Astrocyte (in vitro differentiated cells and primary cell): ENCODE measurements at regions not wholly inside any gene's neighbourhood (a gene's known extent, or its start where the extent isn't known, plus 50 kb on each side); places are given as distances from the start of the nearest gene placed in this dataset.

Experiments
- DNase-seq: peaks from one replicate; pipeline ENCODE4 v3.0.0-alpha.2; 2010; ENCODE audit warnings: low read depth
- FAIRE-seq: peaks from 2 replicates; lab custom pipeline; 2011; peaks lifted over from hg19 to GRCh38; lab: Jason Lieb, UNC
- H2AFZ ChIP-seq: 2 replicates; pipeline ENCODE4 v1.6.0; 2012; ENCODE audit warnings: low read depth, low read length, inconsistent platforms
- H3K27ac ChIP-seq: 2 replicates; pipeline ENCODE4 v1.5.1; 2011; ENCODE audit warnings: low read depth, low read length, inconsistent platforms
- H3K27me3 ChIP-seq: 2 replicates; pipeline ENCODE4 v1.6.0; 2011; ENCODE audit warnings: low read length, inconsistent platforms; ENCODE audit not compliant: insufficient read depth
- H3K36me3 ChIP-seq: 2 replicates; pipeline ENCODE4 v1.5.1; 2011; ENCODE audit warnings: low read length, inconsistent platforms; ENCODE audit not compliant: insufficient read depth
- H3K4me1 ChIP-seq: 2 replicates; pipeline ENCODE4 v1.5.1; 2011; ENCODE audit warnings: low read length, inconsistent platforms; ENCODE audit not compliant: insufficient read depth
- H3K4me2 ChIP-seq: 2 replicates; pipeline ENCODE4 v1.6.0; 2012; ENCODE audit warnings: low read length, inconsistent platforms
- H3K4me3 ChIP-seq: 2 replicates; pipeline ENCODE4 v1.5.1; 2011; ENCODE audit warnings: low read depth, mild to moderate bottlenecking, low read length, inconsistent platforms; ENCODE audit not compliant: insufficient read depth
- H3K79me2 ChIP-seq: 2 replicates; pipeline ENCODE4 v1.6.0; 2012; ENCODE audit warnings: mild to moderate bottlenecking, low read length, inconsistent platforms; ENCODE audit not compliant: insufficient read depth
- H3K9ac ChIP-seq: 2 replicates; pipeline ENCODE4 v1.6.0; 2012; ENCODE audit warnings: mild to moderate bottlenecking, low read length, inconsistent platforms
- H3K9me3 ChIP-seq: 2 replicates; pipeline ENCODE4 v1.5.1; 2012; ENCODE audit warnings: low read depth, mild to moderate bottlenecking, low read length, inconsistent platforms; ENCODE audit not compliant: insufficient read depth
- H4K20me1 ChIP-seq: 2 replicates; pipeline ENCODE4 v1.6.0; 2012; ENCODE audit warnings: low read length, inconsistent platforms; ENCODE audit not compliant: insufficient read depth
- H3K27ac Mint-ChIP-seq: one replicate; pipeline ENCODE4 v1.8.0; 2021; ENCODE audit warnings: mild to moderate bottlenecking, mixed read lengths; ENCODE audit not compliant: unreplicated experiment
- H3K27me3 Mint-ChIP-seq: one replicate; pipeline ENCODE4 v1.8.0; 2021; ENCODE audit warnings: low read depth, mixed read lengths; ENCODE audit not compliant: unreplicated experiment
- H3K36me3 Mint-ChIP-seq: one replicate; pipeline ENCODE4 v1.8.0; 2021; ENCODE audit warnings: low read depth, mixed read lengths; ENCODE audit not compliant: unreplicated experiment
- H3K4me1 Mint-ChIP-seq: one replicate; pipeline ENCODE4 v1.8.0; 2021; ENCODE audit warnings: low read depth, mixed read lengths; ENCODE audit not compliant: unreplicated experiment
- H3K4me3 Mint-ChIP-seq: one replicate; pipeline ENCODE4 v1.8.0; 2021; ENCODE audit warnings: mild to moderate bottlenecking, moderate library complexity, mixed read lengths; ENCODE audit not compliant: unreplicated experiment
- H3K9me3 Mint-ChIP-seq: one replicate; pipeline ENCODE4 v1.8.0; 2021; ENCODE audit warnings: mild to moderate bottlenecking, mixed read lengths; ENCODE audit not compliant: unreplicated experiment
- EZH2 ChIP-seq: IDR thresholded peaks from 2 replicates; pipeline ENCODE4 v1.6.1; 2012; ENCODE audit warnings: mild to moderate bottlenecking, low read length, inconsistent platforms; ENCODE audit not compliant: insufficient read depth
- TF ChIP-seq, protein P1 (sequence below): IDR thresholded peaks from 2 replicates; pipeline ENCODE4 v1.5.1; 2011; ENCODE audit warnings: low read depth, mild to moderate bottlenecking, inconsistent platforms, low read length, moderate library complexity; ENCODE audit not compliant: insufficient read depth

DNA sequence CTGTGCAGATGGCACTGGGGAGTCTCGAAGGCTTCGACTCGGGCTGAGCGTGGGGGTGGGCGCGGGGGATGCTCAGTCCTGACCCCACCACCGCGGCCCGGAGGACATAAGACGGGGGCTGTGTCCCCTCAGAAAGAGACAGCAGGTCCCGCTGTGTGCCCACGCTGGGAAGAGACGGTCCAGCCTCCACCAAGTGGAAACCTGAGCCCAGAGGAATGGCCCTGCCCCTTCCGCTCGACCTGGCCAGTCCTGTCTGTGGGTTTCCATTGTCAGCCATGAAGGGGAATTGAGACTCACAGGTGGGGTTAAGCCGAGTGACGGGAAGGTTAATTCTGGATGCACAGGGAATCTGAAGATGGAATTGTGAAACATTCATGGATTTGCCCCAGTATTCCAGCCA, 442.7 kb downstream of the PREX1 start:
- Histone ChIP-seq H3K4me1 (no peaks in the 10 kb centered on the region), H2AFZ (no peak overlapping the region), H3K4me3 (no peak overlapping the region), H3K36me3 (no peaks in the 10 kb centered on the region), H3K4me2 (no peak overlapping the region), H3K27ac (no peak overlapping the region), H3K9ac (no peak overlapping the region), H3K79me2 (no peaks in the 10 kb centered on the region), H3K27me3 (peaks cover 6% of the 10 kb centered on the region), H3K9me3 (no peaks in the 10 kb centered on the region), H4K20me1 (no peaks in the 10 kb centered on the region)
- no peak for FAIRE-seq
- no peak for DNase-seq
- Mint-ChIP-seq H3K9me3 (peaks cover 1% of the 10 kb centered on the region), H3K4me1 (no peaks in the 10 kb centered on the region), H3K36me3 (no peaks in the 10 kb centered on the region), H3K4me3 (no peak overlapping the region), H3K27ac (no peak overlapping the region), H3K27me3 (peaks cover 47% of the 10 kb centered on the region)
- no peak for TF ChIP-seq EZH2
- TF ChIP-seq, protein P1, sequence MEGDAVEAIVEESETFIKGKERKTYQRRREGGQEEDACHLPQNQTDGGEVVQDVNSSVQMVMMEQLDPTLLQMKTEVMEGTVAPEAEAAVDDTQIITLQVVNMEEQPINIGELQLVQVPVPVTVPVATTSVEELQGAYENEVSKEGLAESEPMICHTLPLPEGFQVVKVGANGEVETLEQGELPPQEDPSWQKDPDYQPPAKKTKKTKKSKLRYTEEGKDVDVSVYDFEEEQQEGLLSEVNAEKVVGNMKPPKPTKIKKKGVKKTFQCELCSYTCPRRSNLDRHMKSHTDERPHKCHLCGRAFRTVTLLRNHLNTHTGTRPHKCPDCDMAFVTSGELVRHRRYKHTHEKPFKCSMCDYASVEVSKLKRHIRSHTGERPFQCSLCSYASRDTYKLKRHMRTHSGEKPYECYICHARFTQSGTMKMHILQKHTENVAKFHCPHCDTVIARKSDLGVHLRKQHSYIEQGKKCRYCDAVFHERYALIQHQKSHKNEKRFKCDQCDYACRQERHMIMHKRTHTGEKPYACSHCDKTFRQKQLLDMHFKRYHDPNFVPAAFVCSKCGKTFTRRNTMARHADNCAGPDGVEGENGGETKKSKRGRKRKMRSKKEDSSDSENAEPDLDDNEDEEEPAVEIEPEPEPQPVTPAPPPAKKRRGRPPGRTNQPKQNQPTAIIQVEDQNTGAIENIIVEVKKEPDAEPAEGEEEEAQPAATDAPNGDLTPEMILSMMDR: no peak

DNA sequence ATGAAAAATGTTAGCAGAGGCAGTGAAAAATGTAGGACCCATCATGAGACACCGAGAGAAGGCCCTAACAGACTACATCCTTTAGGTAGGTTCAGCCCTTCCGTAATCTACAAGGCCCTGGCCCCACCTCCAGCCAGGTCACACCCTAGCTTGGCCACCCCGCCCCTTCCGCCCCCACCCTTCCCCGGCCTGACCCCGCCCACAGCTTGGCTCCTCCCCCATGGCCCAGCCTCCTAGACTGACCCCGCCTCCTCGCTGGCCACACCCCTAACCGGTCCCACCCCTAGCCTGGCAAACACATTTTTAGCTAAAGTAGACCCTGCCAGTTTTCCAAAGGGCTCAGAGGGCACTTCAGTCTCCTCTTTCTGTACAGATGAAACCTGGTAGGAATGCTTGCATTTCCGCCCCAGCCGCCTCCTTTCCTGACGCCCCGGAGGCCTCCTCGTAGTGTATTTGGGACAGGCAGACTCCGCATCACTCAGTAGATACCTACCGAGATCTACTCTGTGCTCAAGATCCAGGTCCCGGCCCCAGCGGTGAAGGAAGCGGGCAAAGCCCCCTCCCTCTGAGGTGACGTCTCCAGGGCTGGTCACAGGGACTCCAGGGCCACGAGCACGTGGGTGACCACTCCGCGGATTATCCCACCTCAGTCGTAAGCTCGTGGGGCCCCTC, 443.5 kb downstream of the PREX1 start:
- Histone ChIP-seq H4K20me1 (no peaks in the 10 kb centered on the region), H3K9me3 (no peaks in the 10 kb centered on the region), H3K4me3 (no peak overlapping the region), H2AFZ (no peak overlapping the region), H3K4me1 (no peaks in the 10 kb centered on the region), H3K36me3 (no peaks in the 10 kb centered on the region), H3K27me3 (peaks cover 2% of the 10 kb centered on the region), H3K4me2 (no peak overlapping the region), H3K79me2 (no peaks in the 10 kb centered on the region), H3K27ac (no peak overlapping the region), H3K9ac (no peak overlapping the region)
- no peak overlapping the region for H3K4me3 Mint-ChIP-seq
- FAIRE-seq: no peak
- TF ChIP-seq, protein P1: no peak
- TF ChIP-seq EZH2: no peak
- H3K9me3 Mint-ChIP-seq: peaks cover 1% of the 10 kb centered on the region
- DNase-seq: no peak
- no peaks in the 10 kb centered on the region for H3K36me3 Mint-ChIP-seq
- peaks cover 40% of the 10 kb centered on the region for H3K27me3 Mint-ChIP-seq
- H3K27ac Mint-ChIP-seq: no peak overlapping the region
- no peaks in the 10 kb centered on the region for H3K4me1 Mint-ChIP-seq

DNA sequence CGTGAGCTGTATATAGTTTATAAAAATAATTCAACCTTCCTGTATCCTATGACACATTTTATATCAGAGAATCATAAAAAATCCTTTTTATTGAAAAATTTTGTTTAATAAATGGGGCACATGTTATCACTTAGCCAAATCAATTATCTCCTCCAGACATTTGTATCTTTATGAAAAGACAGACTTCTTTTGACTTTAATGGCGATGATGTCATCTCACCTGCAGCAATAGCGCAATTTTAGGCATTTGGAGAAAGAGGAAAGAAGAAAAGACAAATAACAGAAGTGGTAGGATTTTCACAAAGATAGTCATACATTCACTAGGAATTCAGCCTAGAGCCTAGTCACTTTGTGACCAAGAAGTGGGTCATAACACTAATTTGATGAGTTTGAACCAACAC, 444.5 kb downstream of the PREX1 start:
- Mint-ChIP-seq H3K36me3 (no peaks in the 10 kb centered on the region), H3K4me3 (no peak overlapping the region), H3K27me3 (peaks cover 37% of the 10 kb centered on the region), H3K27ac (no peak overlapping the region), H3K4me1 (no peaks in the 10 kb centered on the region), H3K9me3 (peaks cover 1% of the 10 kb centered on the region)
- H3K4me2 ChIP-seq: no peak overlapping the region
- TF ChIP-seq, protein P1: no peak
- no peak for TF ChIP-seq EZH2
- no peak overlapping the region for H3K4me3 ChIP-seq
- H3K4me1 ChIP-seq: no peaks in the 10 kb centered on the region
- H3K9me3 ChIP-seq: no peaks in the 10 kb centered on the region
- H3K79me2 ChIP-seq: no peaks in the 10 kb centered on the region
- H3K36me3 ChIP-seq: no peaks in the 10 kb centered on the region
- peaks cover 2% of the 10 kb centered on the region for H3K27me3 ChIP-seq
- no peak overlapping the region for H3K27ac ChIP-seq
- no peak overlapping the region for H3K9ac ChIP-seq
- no peak overlapping the region for H2AFZ ChIP-seq
- no peaks in the 10 kb centered on the region for H4K20me1 ChIP-seq
- FAIRE-seq (no peak), DNase-seq (no peak)
